COLO668 (cell line): ENCODE measurements at regions not wholly inside any gene's neighbourhood (a gene's known extent, or its start where the extent isn't known, plus 50 kb on each side); places are given as distances from the start of the nearest gene placed in this dataset.
"Not testable (repeated sequence)": the region's sequence is repeated elsewhere in the genome, so short reads cannot be mapped to it uniquely, and the experiment has no call there.

Experiments used
- DNase-seq: peaks from one replicate; lab custom pipeline; 2025; ENCODE audit not compliant: unreplicated experiment; lab: John Stamatoyannopoulos, UW

DNA sequence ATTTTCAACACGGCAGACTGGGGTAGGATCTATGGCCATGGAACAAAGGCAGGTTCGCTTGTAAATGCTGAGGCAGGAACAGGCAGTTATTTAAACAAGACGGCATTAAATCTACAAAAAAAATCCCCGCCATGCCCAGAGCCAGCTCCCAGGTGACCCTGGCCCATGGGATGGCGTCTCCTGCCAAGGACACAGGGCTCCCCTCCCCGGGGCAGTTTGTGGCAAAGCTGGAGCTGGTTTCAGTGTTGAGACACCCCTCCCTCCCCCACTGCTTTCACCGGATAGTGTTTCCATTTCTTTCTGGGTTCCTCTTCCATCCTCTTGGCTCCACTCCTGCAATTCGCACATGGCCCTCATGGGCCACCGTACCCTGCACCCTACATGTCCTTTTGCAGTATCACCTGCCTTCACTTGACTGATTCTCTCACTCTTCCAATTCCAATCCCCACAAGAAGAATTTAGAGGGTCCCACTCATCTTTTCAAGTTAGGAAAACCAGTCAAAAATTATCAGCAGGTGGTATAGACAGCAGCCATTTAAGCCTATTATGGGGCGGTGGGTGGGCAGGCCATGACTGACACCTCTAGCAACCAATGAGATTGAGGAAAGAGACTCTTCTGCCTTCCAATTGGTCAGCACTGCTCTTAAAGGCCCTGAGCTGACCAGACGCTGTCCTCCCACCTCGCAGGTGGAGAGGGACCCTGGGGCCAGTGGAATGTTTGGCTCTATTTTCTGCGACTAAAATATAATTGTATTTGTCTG, 52.0 kb downstream of the OLIG1 start:
- DNase-seq = no peak

DNA sequence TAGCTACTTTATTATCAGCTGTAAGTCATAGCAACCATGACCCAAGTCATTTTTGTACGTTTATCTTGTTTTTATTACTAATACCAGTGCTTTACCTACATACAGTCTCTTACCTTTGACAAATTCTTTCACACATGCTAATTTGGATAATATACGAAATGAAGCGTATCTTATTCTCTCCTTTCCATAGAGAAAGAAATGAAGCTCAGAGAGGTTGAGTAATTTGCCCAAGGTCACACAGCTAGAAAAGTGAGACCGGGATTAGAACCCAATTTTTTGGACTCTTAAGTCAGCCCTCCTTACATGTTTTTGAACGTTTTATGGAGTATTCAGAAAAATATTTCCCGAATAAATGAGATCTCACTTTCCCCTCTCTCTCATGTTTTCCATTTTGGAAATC, 52.6 kb downstream of the OLIG1 start:
- no peak for DNase-seq

DNA sequence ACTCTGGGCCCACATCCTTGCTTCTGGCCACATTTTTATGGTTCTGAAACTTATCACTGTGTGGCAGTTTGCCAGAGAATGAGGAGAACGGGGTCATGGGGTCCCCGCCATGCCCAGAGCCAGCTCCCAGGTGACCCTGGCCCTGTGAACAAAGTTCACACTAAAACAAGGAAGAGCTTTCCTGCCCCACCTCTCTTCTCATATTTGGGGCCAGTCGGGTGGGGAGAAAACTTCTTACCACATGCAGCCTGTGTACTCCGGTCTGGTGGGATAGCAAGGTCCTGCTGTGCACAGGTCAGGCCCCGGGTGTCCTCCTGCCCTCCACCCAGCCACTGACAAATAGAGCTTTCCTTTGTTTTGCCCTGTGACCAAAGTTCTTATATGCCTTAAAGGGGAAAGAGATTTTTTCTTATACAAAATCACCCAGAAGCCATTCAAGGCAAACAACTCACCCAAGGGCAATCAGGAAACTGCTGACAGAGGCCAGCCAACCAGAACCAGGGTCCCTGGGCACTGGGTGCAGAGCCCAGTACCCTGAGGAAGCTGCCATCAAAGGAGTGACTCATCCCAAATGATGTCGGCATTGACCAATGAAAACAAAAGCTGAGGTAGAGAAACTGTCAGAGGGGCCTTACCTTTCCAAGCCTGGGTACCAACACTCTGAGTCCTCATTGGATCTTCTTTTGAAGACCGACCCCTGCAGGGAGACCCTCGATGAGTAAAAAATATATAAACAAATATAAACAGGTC, 53.6 kb downstream of the OLIG1 start:
- DNase-seq = no peak

DNA sequence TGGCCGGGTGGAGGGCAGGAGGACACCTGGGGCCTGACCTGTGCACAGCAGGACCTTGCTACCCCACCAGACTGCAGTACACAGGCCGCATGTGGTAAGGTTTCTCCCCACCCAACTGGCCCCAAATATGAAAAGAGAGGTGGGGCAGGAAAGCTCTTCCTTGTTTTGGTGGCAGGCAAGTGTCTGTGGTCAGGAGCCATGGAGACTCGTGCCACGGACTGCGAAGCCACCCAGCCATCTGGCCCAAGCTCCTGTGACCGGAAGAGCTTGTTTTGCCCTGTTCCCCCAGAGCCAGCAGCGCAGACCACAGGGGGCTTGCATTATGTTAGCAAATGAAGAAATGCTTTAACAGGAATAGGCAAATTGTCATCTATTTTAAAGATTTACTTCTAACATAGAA, 54.9 kb downstream of the OLIG1 start:
- DNase-seq = no peak

DNA sequence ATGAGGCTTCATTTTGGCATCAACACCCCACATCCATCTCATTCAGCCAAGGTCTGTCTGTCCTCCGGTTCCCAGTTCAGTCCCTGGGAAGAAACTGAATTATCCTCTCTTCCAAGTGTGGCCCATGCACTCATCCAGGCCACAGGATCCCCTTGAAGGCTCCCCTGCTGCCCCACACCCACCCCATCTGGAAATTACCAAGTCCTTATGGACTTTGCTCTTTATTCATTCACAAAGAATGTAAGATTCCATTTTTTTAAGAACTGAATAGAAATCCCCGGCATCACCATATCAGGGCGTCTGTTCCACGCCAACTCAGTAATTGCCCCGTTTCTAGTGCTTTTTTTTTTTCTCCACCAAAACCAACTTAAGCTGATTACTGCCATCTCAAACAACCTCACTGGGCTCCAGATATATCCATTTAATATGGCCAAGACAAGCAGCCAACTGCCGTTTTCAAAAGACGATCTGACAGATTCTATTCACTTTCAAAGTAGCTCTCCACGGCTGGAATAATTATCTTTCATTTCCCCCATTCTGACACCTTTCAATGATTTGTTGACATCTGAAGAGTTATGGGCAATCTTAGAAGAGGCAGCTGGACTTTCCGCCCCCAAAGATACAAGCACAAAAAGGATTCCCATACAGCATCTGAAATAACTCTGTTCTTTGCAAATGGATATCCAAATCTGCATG, 55.9 kb downstream of the OLIG1 start:
- DNase-seq = no peak

DNA sequence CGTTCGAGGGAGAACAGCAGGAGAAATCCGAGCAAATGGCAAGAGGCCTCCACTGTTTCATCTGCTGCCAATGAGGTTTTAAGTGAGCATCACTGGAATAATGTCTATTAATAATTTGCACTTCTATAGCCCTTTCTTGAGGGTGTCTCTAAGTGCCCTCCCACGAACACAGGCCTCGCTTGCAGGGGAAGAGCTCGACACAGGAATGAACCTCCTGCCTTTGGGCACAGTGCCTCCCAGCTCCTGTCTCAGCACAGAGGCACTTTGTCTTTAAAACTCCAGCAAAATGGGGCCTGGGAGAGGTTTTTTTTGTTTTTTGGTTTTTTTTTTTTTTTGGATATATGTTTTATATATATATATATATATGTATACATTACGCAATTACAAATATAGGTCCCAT, 56.6 kb downstream of the OLIG1 start:
- no peak for DNase-seq

DNA sequence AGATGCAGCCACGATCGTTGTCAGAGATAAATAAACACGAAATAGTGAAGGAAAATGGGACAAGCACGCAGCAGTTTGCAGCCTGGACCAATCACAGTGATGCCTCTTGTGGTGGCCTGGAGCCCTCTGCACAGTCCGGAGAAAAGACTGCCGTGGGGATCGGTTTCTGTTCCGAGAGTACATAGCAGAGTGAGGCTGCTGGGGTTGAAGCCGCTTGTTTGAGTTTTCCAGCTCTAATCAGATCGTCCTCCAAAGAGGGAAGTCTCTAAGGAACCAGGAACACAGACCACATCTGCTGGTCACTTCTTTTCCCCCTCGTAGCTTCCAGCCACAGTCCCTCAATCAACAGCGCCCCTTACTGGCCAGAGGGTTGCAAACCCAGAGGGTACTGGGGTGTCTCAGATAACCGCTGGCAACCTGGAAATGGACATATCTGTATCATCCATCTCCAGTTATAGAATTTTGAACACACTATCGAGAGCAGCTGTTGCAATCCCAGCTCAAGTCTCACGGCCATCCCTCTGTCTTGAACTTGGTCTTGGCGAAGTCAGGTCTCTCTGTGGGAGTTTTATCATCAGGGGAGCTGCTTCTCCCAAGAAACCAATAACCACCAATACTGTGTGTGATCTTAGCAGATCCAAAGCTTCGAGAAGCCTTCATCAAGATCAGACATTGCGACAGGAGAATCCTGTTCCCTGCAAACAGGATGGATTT, 57.4 kb downstream of the OLIG1 start:
- DNase-seq = peak; percentile 83

DNA sequence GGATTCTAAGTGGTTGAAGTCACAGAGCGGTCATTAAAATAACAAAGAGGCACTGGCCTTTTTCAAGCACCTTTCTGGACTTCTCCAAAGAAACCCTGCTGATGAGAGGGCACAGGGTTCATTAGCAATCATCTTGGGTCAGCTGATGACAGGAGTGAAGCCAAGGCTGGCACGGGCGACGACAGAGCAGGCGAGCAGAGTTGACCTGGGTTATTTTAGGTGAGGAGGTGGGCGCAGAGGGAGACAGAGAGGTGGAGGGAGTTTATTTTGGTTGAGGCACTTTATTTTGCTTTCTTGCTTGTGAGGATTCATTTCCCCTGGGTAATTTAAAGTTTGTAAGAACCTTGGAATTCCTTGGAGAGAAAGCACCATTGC, 57.9 kb downstream of the OLIG1 start:
- DNase-seq = no peak

DNA sequence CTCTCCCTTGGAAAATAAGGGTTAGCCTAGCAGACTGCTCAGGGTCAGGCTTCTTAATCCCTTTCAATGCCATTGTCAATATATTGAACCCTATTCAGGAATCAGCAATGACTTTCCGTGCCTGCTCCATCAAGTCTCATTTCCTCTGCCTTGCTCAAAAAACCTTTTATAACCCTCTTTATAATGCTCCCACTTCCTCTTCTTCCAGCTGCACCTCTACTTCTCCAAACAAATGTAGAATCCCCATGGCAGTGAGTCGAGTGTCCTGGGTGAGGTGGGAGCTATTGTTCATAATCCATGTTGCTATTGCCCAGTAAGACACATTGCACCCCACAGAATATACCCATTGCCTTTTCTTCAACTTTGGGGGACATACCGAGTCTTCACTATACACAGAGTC, 58.6 kb downstream of the OLIG1 start:
- DNase-seq = no peak

DNA sequence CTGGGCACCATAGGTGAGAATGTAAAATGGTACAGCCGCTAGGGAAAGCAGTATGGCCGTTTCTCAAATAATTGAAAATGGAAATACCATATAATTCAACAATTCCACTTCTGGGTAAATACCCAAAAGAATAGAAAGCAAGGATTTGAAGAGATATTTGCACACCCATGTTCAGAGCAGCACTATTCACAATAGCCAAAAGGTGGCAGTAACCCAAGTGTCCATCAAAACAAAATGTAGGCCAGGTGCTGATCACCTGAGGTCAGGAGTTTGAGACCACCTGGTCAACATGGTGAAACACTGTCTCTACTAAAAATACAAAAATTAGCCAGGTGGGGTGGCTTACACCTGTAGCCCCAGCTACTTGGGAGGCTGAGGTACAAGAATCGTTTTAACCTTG, 62.1 kb downstream of the OLIG1 start:
- no peak for DNase-seq

DNA sequence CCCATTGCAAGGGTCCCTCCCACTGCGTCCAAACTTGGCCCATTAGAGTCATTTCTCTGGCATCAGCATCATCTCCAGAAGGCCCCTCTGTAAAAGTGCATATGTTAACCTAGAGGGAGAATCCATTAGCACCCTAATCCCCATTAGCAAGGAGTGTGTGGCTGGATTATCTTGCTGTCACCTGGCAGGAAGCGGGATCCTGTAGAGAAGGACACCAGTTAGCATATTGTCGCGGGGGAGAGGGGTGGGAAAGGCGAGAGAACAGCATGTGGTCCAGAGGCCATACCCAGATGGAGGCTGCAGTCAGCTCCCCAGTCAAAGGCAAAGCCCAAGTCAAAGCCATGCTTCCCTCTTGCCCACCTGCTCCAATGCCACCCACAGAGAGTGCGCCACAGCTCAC, 64.0 kb downstream of the OLIG1 start:
- DNase-seq = no peak

DNA sequence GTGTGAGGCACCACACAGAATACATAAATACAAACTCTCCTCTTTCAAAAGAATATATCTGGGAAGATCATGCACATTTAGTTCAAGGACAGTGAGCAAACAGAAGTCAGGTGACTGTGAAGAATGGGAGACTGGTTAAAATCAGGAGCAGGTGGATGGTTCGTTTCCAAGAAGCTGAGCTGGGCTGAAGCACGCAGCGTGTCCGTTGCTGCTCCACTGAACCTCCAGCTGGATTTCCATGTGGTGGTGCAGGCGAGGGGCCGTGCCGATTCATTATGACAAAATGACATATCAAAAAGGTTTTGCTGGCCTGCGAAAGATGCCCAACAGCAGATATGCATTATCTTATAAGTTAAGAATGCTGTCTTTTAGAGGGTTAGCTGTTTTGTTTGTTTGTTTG, 66.0 kb downstream of the OLIG1 start:
- peak; percentile 60 for DNase-seq

DNA sequence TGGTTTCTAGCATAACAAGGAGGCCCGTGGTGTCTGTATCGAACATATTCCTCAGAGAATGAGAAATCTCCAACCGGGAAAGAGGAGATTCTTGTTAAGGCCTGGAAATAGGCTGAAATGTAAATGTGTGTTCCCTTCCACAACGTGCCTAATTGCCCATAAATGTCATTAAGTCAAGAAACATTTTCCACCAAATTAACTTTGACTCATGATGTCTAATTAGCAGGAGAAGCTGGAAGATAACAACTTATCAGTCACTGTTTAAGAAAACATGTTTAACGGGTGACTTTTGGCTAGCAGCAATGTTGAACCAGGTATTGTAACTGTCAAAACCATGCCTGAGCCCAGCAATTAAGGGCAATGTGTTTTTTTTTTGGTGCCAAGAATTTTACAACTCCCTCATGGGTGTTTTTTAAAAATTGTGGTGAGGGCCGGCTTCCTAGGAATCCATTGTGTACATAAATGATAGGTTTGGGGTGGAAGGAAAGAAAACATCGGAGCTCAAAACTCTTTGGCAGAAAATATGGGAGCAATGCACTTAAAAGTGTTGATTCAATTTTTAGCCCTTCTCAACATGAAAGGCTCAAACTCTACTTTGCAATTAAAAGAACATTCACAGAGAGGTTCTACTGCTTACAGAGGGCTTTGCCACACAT, 67.0 kb downstream of the OLIG1 start:
- DNase-seq = no peak

DNA sequence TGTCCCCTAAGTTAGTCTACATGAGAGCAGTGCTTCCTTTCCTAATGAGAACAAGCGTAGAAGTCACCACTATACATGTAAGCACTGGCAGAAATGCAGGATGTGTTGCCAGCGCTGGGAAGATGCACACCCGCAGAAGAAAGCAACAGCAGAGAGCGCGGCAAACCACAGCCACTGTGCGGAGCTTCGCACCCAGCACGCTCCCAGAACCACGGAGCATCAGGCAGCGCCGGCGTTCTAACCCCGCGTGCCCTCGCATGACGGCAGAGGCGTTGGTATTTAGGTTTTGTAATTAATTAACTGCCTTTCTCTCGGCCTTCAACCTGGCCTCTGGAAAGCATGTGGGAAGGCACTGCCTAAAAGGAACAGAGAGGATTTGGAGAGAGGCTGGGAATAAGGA, 69.1 kb downstream of the OLIG1 start:
- DNase-seq = no peak

DNA sequence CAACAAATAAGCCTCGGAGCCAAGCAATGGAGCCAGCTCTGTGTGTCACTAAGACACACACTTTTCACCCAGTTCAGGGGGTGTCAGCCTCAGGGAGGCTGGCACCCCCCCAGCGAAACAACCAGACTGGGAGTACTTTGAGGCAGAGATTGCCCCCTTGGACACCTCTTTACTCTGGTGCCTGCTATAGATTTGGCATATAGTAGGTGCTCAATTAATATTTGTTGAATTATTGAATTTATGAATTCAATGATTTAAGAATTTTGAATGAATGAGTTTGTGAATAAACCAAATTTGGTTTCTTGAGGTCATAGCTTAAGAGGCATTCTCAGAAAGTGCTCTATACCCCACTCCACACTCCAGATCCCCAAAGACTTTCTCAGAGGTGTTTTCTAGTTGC, 70.3 kb downstream of the OLIG1 start:
- DNase-seq = no peak

DNA sequence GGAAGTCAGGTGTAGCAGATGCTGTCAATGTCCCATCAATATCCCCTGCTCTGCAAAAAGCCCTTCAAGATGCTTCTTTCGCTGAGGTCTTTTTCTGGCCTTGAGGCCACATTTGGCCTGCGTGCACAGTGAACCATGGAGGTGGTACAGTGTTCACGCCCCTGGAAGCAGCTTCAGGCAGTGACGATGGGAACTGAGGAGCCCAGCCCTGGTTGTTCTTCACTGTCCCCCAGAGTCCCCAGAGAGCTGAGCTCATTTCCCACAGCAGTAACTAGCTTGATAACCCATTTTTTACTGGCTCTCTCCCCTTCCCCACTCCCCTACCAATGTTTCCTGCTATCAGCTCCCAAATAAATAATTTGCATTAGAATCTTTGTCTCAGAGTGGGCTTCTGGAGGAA, 76.5 kb downstream of the OLIG1 start:
- DNase-seq = no peak

DNA sequence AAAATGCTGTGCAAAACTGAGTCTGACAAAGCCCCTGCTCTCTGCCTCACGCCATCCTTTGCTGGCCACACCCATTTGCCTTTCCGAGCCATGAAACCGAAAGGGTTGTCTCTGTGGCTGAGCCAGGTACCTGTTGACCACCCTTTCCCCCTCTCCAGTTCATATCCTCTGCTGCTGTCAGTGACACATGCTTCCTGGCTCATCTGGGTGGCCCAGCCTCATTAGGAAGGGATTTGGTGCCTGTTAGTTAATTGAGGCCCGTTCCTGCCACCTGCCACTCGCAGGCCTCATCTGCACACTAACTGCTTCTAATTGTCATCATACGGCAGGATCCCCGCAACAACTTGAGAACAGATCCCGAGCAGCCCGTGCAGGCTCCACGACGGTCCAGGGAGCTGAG, 79.2 kb downstream of the OLIG1 start:
- no peak for DNase-seq

DNA sequence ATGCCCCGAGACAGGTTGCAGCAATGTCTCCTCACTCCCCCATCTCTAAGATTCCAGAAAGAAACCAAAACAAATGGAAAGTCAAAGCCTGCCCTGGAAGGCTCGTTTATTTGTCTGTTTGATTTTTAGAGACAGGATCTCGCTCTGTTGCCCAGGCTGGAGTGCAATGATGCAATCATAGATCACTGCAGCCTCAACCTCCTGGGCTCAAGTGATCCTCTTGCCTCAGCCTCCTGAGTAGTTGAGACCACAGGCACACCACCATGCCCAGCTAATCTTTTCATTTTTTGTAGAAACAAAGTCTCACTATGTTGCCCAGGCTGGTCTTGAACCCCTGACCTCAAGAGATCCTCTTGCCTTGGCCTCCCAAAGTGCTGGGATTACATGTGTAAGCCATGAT, 78.8 kb upstream of the IFNAR2 start:
- not testable (repeated sequence) for DNase-seq

DNA sequence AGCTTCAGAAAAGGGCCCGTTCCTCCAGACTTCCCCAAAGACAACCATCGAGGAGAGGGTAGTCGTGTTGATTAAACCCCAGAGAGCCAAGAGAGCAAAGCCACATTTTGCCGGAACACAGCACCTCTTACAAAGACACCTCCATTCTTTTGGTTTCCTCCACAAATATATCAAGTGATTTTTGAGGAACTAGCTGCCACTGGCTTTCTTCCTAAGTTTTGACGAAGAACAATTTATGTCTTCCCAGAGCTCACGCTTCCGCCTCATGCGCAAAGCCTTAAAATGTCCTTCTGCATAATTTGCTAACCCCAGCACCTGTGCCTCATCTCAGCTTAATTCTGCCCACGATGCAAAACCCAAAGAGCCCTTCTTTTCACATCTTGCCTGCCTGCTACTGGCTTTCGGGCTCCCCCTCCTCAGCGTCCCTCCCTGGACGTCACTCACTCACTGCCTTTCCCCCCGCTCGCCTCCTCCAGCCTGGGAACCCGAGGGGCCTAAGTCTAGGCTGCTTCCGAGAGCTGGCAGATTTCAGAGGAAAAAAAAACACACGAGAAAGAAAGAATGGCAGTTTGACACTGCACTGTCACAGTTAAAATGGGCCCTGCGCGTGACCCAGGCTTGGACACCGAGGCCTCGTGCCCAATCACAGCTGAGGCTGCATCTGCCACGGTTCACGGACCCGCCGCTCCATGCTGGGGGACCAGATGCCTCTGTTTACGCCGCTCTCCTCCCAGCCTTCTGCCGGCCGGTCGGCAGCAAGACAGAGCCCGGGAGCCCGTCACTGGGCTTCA, 77.6 kb upstream of the IFNAR2 start:
- DNase-seq = no peak

DNA sequence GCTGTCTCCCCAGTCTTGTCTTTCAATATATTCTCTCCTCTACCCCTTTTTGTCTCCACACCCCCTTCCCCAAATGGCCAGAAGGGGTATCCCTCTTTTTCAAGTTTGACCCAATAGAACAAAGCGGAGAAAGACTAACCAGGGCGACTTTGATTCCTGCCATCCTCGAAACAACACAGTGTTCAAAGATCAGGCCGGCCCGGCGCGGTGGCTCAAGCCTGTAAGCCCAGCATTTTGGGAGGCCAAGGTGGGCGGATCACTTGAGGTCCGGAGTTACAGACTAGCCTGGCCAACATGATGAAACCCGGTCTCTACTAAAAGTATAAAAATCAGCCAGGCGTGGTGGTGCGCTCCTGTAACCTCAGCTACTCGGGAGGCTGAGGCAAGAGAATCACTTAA, 77.0 kb upstream of the IFNAR2 start:
- no peak for DNase-seq
